HG03460 (cell line): ENCODE measurements at regions not wholly inside any gene's neighbourhood (a gene's known extent, or its start where the extent isn't known, plus 50 kb on each side); places are given as distances from the start of the nearest gene placed in this dataset.
"Not testable (repeated sequence)": the region's sequence is repeated elsewhere in the genome, so short reads cannot be mapped to it uniquely, and the experiment has no call there.

Experiments used
- ATAC-seq: cut with Tn5 transposase; IDR thresholded peaks from one replicate; pipeline ENCODE4 v1.9.1; 2021; ENCODE audit not compliant: unreplicated experiment

- ATAC-seq: no peak
Observed at GRCh38 chr17:33873201-33873617, 381.9 kb upstream of the CCL2 start.

- no peak for ATAC-seq
Observed at GRCh38 chr17:33874617-33875060, 380.4 kb upstream of the CCL2 start.

- no peak for ATAC-seq
Observed at GRCh38 chr17:33875973-33876372, 379.1 kb upstream of the CCL2 start.

- not testable (repeated sequence) for ATAC-seq
Observed at GRCh38 chr17:33882273-33882672, 372.8 kb upstream of the CCL2 start.

- ATAC-seq: not testable (repeated sequence)
Observed at GRCh38 chr17:33882677-33883076, 372.4 kb upstream of the CCL2 start.

GRCh38 chr17:33888455-33888854 lies 366.6 kb upstream of the CCL2 start:
- no peak for ATAC-seq

- ATAC-seq: no peak
Observed at GRCh38 chr17:33889040-33889439, 366.0 kb upstream of the CCL2 start.

GRCh38 chr17:33889766-33890165 lies 365.3 kb upstream of the CCL2 start:
- no peak for ATAC-seq

GRCh38 chr17:33892717-33893591 lies 362.1 kb upstream of the CCL2 start:
- ATAC-seq: no peak

GRCh38 chr17:33895491-33895890 lies 359.6 kb upstream of the CCL2 start:
- ATAC-seq: no peak

- no peak for ATAC-seq
Observed at GRCh38 chr17:33896263-33896662, 358.8 kb upstream of the CCL2 start.

- ATAC-seq: no peak
Observed at GRCh38 chr17:33901085-33901484, 354.0 kb upstream of the CCL2 start.

GRCh38 chr17:33902901-33903449 lies 352.1 kb upstream of the CCL2 start:
- ATAC-seq: no peak

- no peak for ATAC-seq
Observed at GRCh38 chr17:33904476-33904875, 350.6 kb upstream of the CCL2 start.

GRCh38 chr17:33905338-33905800 lies 349.7 kb upstream of the CCL2 start:
- ATAC-seq: no peak

GRCh38 chr17:33908363-33909064 lies 346.6 kb upstream of the CCL2 start:
- no peak for ATAC-seq

GRCh38 chr17:33910200-33910857 lies 344.8 kb upstream of the CCL2 start:
- ATAC-seq: no peak

GRCh38 chr17:33914125-33914524 lies 341.0 kb upstream of the CCL2 start:
- ATAC-seq: no peak

GRCh38 chr17:33922971-33923370 lies 332.1 kb upstream of the CCL2 start:
- no peak for ATAC-seq

GRCh38 chr17:33924104-33924503 lies 331.0 kb upstream of the CCL2 start:
- ATAC-seq: no peak

- no peak for ATAC-seq
Observed at GRCh38 chr17:33925649-33926048, 329.4 kb upstream of the CCL2 start.
